MCF 10A (cell line): ENCODE measurements at regions not wholly inside any gene's neighbourhood (a gene's known extent, or its start where the extent isn't known, plus 50 kb on each side); places are given as distances from the start of the nearest gene placed in this dataset.

ENCODE experiments used
- BruUV-seq: library from RNA; stranded (reverse); fragments of 400-500 nt; replicated peaks from 2 replicates; lab custom pipeline; 2021; lab: Mats Ljungman, UMichigan
- CTCF ChIA-PET: fragments of 300-600 bp; sonication (Branson Sonifier 250); formaldehyde crosslinking; extraction: SDS; loops from one replicate; lab custom pipeline; 2021; ENCODE audit warnings: antibody characterized with exemption, inconsistent platforms; lab: Yijun Ruan, JAX
- POLR2A ChIA-PET: fragments of 300-600, 350-650 bp; sonication (Branson Sonifier 250); formaldehyde crosslinking; extraction: SDS; loops from one replicate; lab custom pipeline; 2020; ENCODE audit warnings: antibody characterized with exemption, inconsistent platforms; lab: Yijun Ruan, JAX
- DNase-seq: peaks from one replicate; pipeline ENCODE4 v3.0.0-alpha.2; 2018; ENCODE audit not compliant: unreplicated experiment
- H3K27ac Mint-ChIP-seq: one replicate; pipeline ENCODE4 v1.8.0; 2022; ENCODE audit warnings: mild to moderate bottlenecking, low read depth, mixed read lengths; ENCODE audit not compliant: unreplicated experiment
- H3K27me3 Mint-ChIP-seq: one replicate; pipeline ENCODE4 v1.8.0; 2022; ENCODE audit warnings: mixed read lengths; ENCODE audit not compliant: insufficient read depth, unreplicated experiment
- H3K36me3 Mint-ChIP-seq: one replicate; pipeline ENCODE4 v1.8.0; 2022; ENCODE audit warnings: mild to moderate bottlenecking, moderate library complexity, mixed read lengths; ENCODE audit not compliant: insufficient read depth, unreplicated experiment
- H3K4me1 Mint-ChIP-seq: one replicate; pipeline ENCODE4 v1.8.0; 2022; ENCODE audit warnings: mixed read lengths; ENCODE audit not compliant: insufficient read depth, unreplicated experiment
- H3K4me3 Mint-ChIP-seq: one replicate; pipeline ENCODE4 v1.8.0; 2022; ENCODE audit warnings: mild to moderate bottlenecking, moderate library complexity, mixed read lengths; ENCODE audit not compliant: unreplicated experiment
- H3K9me3 Mint-ChIP-seq: one replicate; pipeline ENCODE4 v1.8.0; 2022; ENCODE audit warnings: mixed read lengths; ENCODE audit not compliant: unreplicated experiment
- intact Hi-C: fragments of 100-400 bp; cut with micrococcal nuclease; formaldehyde crosslinking; loops from 2 replicates; pipeline ENCODE4 v1.14.1; 2022
- TF ChIP-seq, protein P1 (sequence below): fragments of 200-600 bp; IDR thresholded peaks from one replicate; pipeline ENCODE4 v1.8.0; 2022; ENCODE audit warnings: antibody characterized with exemption, mild to moderate bottlenecking; ENCODE audit not compliant: unreplicated experiment

DNA sequence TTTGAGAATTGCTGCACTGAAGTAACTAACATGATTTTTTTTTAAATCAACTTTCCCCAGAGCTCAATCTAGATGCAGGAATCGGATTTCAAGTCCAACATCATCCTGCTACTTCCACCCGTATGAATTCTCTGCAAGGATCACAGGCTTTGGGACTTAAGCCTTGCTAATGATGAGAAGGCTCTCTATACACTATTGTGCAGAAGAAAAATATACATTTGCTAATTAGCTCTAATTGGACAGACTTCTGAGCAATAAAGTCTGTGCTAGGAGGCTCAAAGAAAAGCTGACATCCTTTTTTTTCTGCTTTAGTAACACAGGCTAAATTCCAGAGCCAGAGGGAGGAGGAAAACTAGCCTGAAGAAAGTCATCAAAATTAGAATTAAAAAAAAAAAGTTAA, 433.6 kb downstream of the PMP22 start:
- CTCF ChIA-PET, result interaction anchor here (0.9 kb wide), 1 partner anchor 8 kb away, joined by 3 read pairs; no protein-coding TSS in a partner anchor
- DNase-seq, result no peak
- H3K4me1 Mint-ChIP-seq, result no peaks in the 10 kb centered on the region
- TF ChIP-seq, protein P1, sequence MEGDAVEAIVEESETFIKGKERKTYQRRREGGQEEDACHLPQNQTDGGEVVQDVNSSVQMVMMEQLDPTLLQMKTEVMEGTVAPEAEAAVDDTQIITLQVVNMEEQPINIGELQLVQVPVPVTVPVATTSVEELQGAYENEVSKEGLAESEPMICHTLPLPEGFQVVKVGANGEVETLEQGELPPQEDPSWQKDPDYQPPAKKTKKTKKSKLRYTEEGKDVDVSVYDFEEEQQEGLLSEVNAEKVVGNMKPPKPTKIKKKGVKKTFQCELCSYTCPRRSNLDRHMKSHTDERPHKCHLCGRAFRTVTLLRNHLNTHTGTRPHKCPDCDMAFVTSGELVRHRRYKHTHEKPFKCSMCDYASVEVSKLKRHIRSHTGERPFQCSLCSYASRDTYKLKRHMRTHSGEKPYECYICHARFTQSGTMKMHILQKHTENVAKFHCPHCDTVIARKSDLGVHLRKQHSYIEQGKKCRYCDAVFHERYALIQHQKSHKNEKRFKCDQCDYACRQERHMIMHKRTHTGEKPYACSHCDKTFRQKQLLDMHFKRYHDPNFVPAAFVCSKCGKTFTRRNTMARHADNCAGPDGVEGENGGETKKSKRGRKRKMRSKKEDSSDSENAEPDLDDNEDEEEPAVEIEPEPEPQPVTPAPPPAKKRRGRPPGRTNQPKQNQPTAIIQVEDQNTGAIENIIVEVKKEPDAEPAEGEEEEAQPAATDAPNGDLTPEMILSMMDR, result no peak
- no peak overlapping the region for H3K27ac Mint-ChIP-seq
- H3K36me3 Mint-ChIP-seq, result no peaks in the 10 kb centered on the region
- H3K4me3 Mint-ChIP-seq, result no peak overlapping the region
- H3K9me3 Mint-ChIP-seq, result peaks cover 5% of the 10 kb centered on the region
- no peaks in the 10 kb centered on the region for H3K27me3 Mint-ChIP-seq
- POLR2A ChIA-PET, result no interaction called here
- BruUV-seq, result no TSS peak
- intact Hi-C loops, result no loop called here

DNA sequence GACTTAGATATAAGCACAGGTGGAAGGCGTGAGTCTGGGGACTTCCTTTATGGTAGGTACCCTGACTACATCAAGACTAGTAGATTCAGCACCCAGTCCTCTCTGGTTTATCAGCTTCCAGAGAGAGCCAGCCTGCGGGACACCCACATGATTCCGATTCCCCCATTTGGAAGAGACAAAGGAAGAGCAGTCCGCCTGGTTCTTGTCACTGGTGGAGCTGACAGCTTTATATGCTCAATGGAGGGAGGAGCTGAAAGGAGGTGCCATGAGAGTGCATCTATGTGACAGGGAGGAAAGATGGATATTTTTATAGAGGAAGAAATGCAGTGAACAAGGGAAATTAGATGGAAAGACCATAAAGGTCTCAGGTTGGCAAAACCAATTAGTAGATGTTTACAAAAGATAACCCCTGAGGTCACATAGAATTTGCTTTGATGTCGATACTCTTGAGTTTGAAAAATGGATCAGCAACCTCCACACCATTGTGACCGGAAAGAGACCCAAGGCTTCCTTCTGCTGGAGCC, 437.7 kb downstream of the PMP22 start:
- Mint-ChIP-seq H3K4me1 (no peaks in the 10 kb centered on the region), H3K36me3 (no peaks in the 10 kb centered on the region), H3K27me3 (no peaks in the 10 kb centered on the region), H3K9me3 (peaks cover 6% of the 10 kb centered on the region), H3K27ac (no peak overlapping the region), H3K4me3 (no peak overlapping the region)
- DNase-seq, result no peak
- TF ChIP-seq, protein P1, result no peak
- BruUV-seq, result no TSS peak
- ChIA-PET CTCF (no interaction called here), POLR2A (no interaction called here)
- intact Hi-C loops, result no loop called here

DNA sequence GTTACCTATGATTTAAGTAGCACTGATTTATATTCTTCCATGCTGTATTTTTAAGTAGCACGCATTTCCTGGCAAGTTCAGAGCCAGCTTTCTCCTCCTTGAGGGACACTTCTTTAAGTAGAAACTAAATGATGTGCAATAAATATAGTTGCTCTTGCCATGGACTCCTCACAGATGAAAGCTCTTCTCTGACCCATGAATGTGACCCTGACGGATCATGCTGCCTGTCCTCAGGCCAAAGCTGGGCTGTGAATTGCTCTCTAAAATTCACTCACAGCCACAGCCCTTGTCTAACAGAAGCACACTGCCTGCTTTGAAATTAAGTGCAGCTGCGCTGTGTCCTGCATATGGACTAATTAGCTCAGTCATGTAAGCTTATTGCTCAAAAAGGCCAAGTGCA, 438.8 kb downstream of the PMP22 start:
- no peak for DNase-seq
- no peaks in the 10 kb centered on the region for H3K4me1 Mint-ChIP-seq
- TF ChIP-seq, protein P1, result no peak
- H3K36me3 Mint-ChIP-seq, result no peaks in the 10 kb centered on the region
- H3K4me3 Mint-ChIP-seq, result no peak overlapping the region
- intact Hi-C loops, result no loop called here
- H3K27ac Mint-ChIP-seq, result no peak overlapping the region
- no TSS peak for BruUV-seq
- POLR2A ChIA-PET, result interaction anchor here (0.6 to 1.0 kb wide), 3 partner anchors 29 to 83 kb away, joined by 3 read pairs; no protein-coding TSS in a partner anchor
- peaks cover 6% of the 10 kb centered on the region for H3K9me3 Mint-ChIP-seq
- CTCF ChIA-PET, result interaction anchor here (0.7 to 1.2 kb wide), 2 partner anchors 11 to 521 kb away, joined by 3 to 4 read pairs; no protein-coding TSS in a partner anchor
- H3K27me3 Mint-ChIP-seq, result no peaks in the 10 kb centered on the region

DNA sequence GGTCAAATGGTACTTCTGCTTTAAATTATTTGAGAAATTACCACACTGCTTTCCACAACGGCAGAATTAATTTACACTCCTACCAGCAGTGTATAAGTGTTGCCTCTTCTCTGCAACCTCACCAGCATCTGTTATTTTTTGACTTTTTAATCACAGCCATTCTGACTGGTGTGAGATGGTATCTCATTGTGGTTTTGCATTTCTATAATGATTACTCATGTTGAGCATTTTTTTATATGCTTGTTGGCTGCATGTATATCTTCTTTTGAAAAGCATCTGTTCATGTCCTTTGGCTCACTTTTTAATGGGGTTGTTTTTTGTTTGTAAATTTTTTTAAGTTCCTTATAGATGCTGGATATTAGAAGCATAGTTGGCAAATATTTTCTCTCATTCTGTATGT, 446.7 kb downstream of the PMP22 start:
- H3K4me1 Mint-ChIP-seq, result peaks cover 7% of the 10 kb centered on the region
- no peaks in the 10 kb centered on the region for H3K27me3 Mint-ChIP-seq
- no peak overlapping the region for H3K27ac Mint-ChIP-seq
- POLR2A ChIA-PET, result no interaction called here
- no peak overlapping the region for H3K4me3 Mint-ChIP-seq
- no peak for DNase-seq
- H3K36me3 Mint-ChIP-seq, result no peaks in the 10 kb centered on the region
- no peaks in the 10 kb centered on the region for H3K9me3 Mint-ChIP-seq
- CTCF ChIA-PET, result no interaction called here
- TF ChIP-seq, protein P1, result no peak
- intact Hi-C loops, result no loop called here
- BruUV-seq, result no TSS peak
